Chondrocyte (in vitro differentiated cells): ENCODE measurements at regions not wholly inside any gene's neighbourhood (a gene's known extent, or its start where the extent isn't known, plus 50 kb on each side); places are given as distances from the start of the nearest gene placed in this dataset.

ENCODE experiments used
- DNase-seq: peaks from one replicate; pipeline ENCODE4 v3.0.0; 2021; ENCODE audit warnings: mixed read lengths, low spot score
- H3K27ac Mint-ChIP-seq: one replicate; pipeline ENCODE4 v1.8.0; 2021; ENCODE audit warnings: mild to moderate bottlenecking, moderate library complexity, mixed read lengths; ENCODE audit not compliant: unreplicated experiment
- H3K27me3 Mint-ChIP-seq: 2 replicates; pipeline ENCODE4 v1.8.0; 2021; ENCODE audit warnings: low read depth, mixed read lengths
- H3K36me3 Mint-ChIP-seq: 2 replicates; pipeline ENCODE4 v1.8.0; 2021; ENCODE audit warnings: low read depth, mixed read lengths
- H3K4me1 Mint-ChIP-seq: 2 replicates; pipeline ENCODE4 v1.8.0; 2021; ENCODE audit warnings: low read depth, mild to moderate bottlenecking, mixed read lengths
- H3K4me3 Mint-ChIP-seq: one replicate; pipeline ENCODE4 v1.8.0; 2021; ENCODE audit warnings: mild to moderate bottlenecking, moderate library complexity, mixed read lengths; ENCODE audit not compliant: unreplicated experiment
- H3K9me3 Mint-ChIP-seq: 2 replicates; pipeline ENCODE4 v1.8.0; 2021; ENCODE audit warnings: low read depth, mixed read lengths
- CTCF ChIP-seq: fragments of 200-600 bp; sonication (generic); IDR thresholded peaks from 2 replicates; pipeline ENCODE4 v1.5.0; 2021; ENCODE audit warnings: antibody characterized with exemption, mild to moderate bottlenecking, moderate library complexity

DNA sequence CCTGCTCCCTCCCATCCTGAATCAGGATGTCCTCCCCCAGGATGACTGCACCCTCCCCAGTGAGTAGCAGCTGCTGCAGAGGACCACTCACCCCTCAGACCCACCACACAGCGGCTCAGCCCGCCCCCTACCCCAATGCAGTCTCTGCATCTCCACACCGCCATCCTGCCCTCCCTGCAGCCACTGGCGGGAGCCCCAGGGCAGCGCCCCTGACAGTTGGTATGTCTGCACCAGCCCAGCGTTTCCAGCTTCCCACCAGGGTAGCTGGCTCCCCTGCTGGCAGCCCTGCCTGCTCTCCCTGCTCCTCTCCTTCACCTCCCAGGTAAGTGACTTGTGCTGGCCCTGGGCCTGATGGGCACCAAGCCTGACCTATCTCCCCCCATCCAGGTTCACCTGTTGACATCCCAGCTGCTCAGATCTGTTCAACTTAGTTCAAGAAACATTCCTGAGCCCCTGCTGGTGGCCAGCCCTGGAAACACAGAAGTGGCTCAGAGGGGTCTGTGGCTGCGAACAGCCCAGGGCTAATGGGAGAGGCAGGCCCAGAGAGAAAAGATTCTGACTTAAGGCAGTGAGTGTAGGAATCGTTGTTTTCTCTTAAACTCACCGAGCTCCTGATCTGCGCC lies 117.7 kb upstream of the RAB6C start:
- DNase-seq: no peak
- H3K36me3 Mint-ChIP-seq: peaks cover 1% of the 10 kb centered on the region

DNA sequence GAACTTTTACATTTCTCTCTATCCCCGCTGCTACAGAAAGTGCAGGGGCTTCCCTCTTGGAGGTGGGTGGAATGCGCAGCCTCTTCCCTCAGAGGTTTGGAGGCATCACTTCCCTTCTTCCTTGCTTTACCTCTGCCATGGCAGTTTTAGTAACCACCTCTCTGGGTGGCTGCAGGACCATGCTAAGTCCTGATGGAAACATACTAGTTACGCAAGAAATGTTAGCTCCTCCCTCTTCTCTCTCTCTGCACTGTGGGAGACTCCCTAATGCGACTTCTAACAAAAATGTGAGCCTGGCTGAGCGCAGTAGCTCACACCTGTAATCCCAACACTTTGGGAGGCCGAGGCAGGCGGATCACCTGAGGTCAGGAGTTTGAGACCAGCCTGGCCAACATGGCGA lies 116.8 kb upstream of the RAB6C start:
- no peaks in the 10 kb centered on the region for H3K4me1 Mint-ChIP-seq
- DNase-seq: no peak
- no peak for TF ChIP-seq CTCF

More for the DNA sequence above, 117.7 kb upstream of the RAB6C start:
- no peak overlapping the region for H3K27ac Mint-ChIP-seq
- H3K9me3 Mint-ChIP-seq: peaks cover under 1% of the 10 kb centered on the region
- peaks cover 21% of the 10 kb centered on the region for H3K27me3 Mint-ChIP-seq
- no peak overlapping the region for H3K4me3 Mint-ChIP-seq
- H3K4me1 Mint-ChIP-seq: no peaks in the 10 kb centered on the region
- no peak for TF ChIP-seq CTCF

DNA sequence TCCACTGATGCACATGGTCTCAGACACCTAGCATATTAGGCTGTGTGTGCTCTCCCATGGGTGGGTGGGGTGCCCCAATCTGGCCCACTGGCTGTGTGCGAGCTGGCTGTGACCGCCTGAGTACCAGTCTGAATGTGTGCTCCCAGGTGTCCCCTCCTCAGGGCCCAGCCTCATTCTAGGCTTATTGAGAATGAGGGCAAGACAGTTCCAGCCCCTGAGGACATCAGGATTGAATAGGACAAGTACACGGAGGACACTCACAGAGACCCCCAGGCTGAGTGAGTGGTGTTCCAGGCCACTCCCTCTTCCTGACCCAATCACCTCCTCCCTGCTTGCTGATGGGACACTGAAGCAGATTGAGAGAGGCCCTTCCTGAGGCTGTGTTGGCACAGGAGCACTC lies 116.1 kb upstream of the RAB6C start:
- no peak overlapping the region for H3K4me3 Mint-ChIP-seq
- DNase-seq: no peak

More for the DNA sequence above, 116.8 kb upstream of the RAB6C start:
- Mint-ChIP-seq H3K27me3 (peaks cover 14% of the 10 kb centered on the region), H3K9me3 (no peaks in the 10 kb centered on the region), H3K36me3 (no peaks in the 10 kb centered on the region), H3K4me3 (no peak overlapping the region), H3K27ac (no peak overlapping the region)

GRCh38 chr2:129864719-129865118 lies 114.7 kb upstream of the RAB6C start:
- Mint-ChIP-seq H3K36me3 (no peaks in the 10 kb centered on the region), H3K4me1 (no peaks in the 10 kb centered on the region), H3K9me3 (no peaks in the 10 kb centered on the region), H3K27me3 (peaks cover 10% of the 10 kb centered on the region), H3K27ac (no peak overlapping the region), H3K4me3 (no peak overlapping the region)
- no peak for TF ChIP-seq CTCF
- no peak for DNase-seq

More for the DNA sequence above, 116.1 kb upstream of the RAB6C start:
- no peak overlapping the region for H3K27ac Mint-ChIP-seq
- no peaks in the 10 kb centered on the region for H3K4me1 Mint-ChIP-seq
- H3K36me3 Mint-ChIP-seq: no peaks in the 10 kb centered on the region
- H3K9me3 Mint-ChIP-seq: no peaks in the 10 kb centered on the region
- peaks cover 10% of the 10 kb centered on the region for H3K27me3 Mint-ChIP-seq
- no peak for TF ChIP-seq CTCF

DNA sequence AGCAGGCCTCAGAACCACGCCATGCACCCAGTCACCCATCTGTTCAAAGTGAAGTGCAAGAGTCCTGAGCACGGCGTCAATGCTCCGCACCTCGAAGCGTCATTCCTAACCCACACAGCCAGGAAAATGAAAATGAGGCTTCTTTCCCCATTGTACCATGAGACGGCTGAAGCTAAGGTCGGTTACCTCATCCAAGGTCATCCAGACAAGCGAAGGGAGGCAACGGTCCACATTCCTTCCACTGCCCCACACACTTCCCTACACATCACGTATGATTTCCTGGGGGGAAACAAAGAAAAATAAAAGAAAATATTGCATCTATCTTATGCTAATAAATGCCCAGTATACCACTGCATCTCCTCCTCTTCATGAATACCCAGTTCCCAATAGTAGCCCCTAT lies 113.5 kb upstream of the RAB6C start:
- Mint-ChIP-seq H3K27ac (no peak overlapping the region), H3K4me3 (no peak overlapping the region)

More for the DNA sequence above, 113.5 kb upstream of the RAB6C start:
- Mint-ChIP-seq H3K9me3 (no peaks in the 10 kb centered on the region), H3K36me3 (no peaks in the 10 kb centered on the region), H3K27me3 (peaks cover 2% of the 10 kb centered on the region), H3K4me1 (no peaks in the 10 kb centered on the region)
- TF ChIP-seq CTCF: no peak
- no peak for DNase-seq
